Ascending aorta (tissue), 2 donors: ENCODE measurements at regions not wholly inside any gene's neighbourhood (a gene's known extent, or its start where the extent isn't known, plus 50 kb on each side); places are given as distances from the start of the nearest gene placed in this dataset.
"Not testable (repeated sequence)": the region's sequence is repeated elsewhere in the genome, so short reads cannot be mapped to it uniquely, and the experiment has no call there.

ENCODE experiments used
- DNase-seq, 2 donors: peaks; one replicate each; pipeline ENCODE4 v3.0.0-alpha.2; 2019; ENCODE audit warnings: low spot score in 2 of 2
- H3K27ac ChIP-seq, 2 donors: fragments of 200-600 bp; sonication (generic); one replicate each; pipeline ENCODE4 v1.5.1; 2016 to 2017; ENCODE audit warnings: mild to moderate bottlenecking in 1 of 2
- H3K27me3 ChIP-seq: fragments of 200-600 bp; sonication (generic); one replicate; pipeline ENCODE4 v1.5.1; 2017
- H3K36me3 ChIP-seq, 2 donors: fragments of 200-600 bp; sonication (generic); one replicate each; pipeline ENCODE4 v1.5.1; 2016
- H3K4me1 ChIP-seq, 2 donors: fragments of 200-600 bp; sonication (generic); one replicate each; pipeline ENCODE4 v1.5.1; 2016 to 2017; ENCODE audit warnings: mild to moderate bottlenecking in 1 of 2
- H3K4me3 ChIP-seq, 2 donors: fragments of 200-600 bp; sonication (generic); one replicate each; pipeline ENCODE4 v1.5.1; 2016 to 2017; ENCODE audit warnings: mild to moderate bottlenecking in 1 of 2
- H3K9me3 ChIP-seq, 2 donors: fragments of 200-600 bp; sonication (generic); one replicate each; pipeline ENCODE4 v1.5.1; 2016
- CTCF ChIP-seq, 3 experiments: fragments of 200-600 bp in 2 of 3; fragments of 450-650 bp in 1 of 3; sonication (generic) in 2 of 3; IDR thresholded peaks; one replicate each; pipeline ENCODE4 v1.5.1; 2016 to 2019; ENCODE audit warnings: antibody characterized with exemption in 3 of 3, mild to moderate bottlenecking in 1 of 3, moderate library complexity in 1 of 3
- intact Hi-C: fragments of 100-400 bp; cut with DNase I; formaldehyde crosslinking; loops from one replicate; pipeline ENCODE4 v1.15.1; 2023

- no peak for TF ChIP-seq CTCF (IDR thresholded peaks at IDR 0.05)
- Histone ChIP-seq H3K27ac (peak overlapping the region; percentile 66 to 80), H3K36me3 (no peaks in the 10 kb centered on the region), H3K27me3 (no peaks in the 10 kb centered on the region), H3K9me3 (no peaks in the 10 kb centered on the region), H3K4me1 (peaks cover 12 to 25% of the 10 kb centered on the region in 2 donors), H3K4me3 (peak overlapping the region in 1 of 2 donors; percentile 38)
- intact Hi-C loops = no loop called here
- no peak for DNase-seq
These were observed 97.1 kb upstream of the NAV2 start for GRCh38 chr11:19615341-19616183.

- peak overlapping the region in 1 of 2 donors; percentile 80 for H3K27ac ChIP-seq
- peaks cover 12 to 25% of the 10 kb centered on the region in 2 donors for H3K4me1 ChIP-seq
- no peak for TF ChIP-seq CTCF (IDR thresholded peaks at IDR 0.05)
- H3K36me3 ChIP-seq = no peaks in the 10 kb centered on the region
- no peaks in the 10 kb centered on the region for H3K9me3 ChIP-seq
- intact Hi-C loops = no loop called here
- DNase-seq = no peak
- no peak overlapping the region for H3K4me3 ChIP-seq
- H3K27me3 ChIP-seq = no peaks in the 10 kb centered on the region
These were observed 98.2 kb upstream of the NAV2 start for GRCh38 chr11:19614370-19614940.

GRCh38 chr11:19612025-19612424 is 100.6 kb upstream of the NAV2 start:
- DNase-seq, H3K4me3 ChIP-seq, H3K9me3 ChIP-seq, H3K36me3 ChIP-seq, H3K27ac ChIP-seq, H3K27me3 ChIP-seq, intact Hi-C loops: not testable (repeated sequence)
- peaks cover 12 to 23% of the 10 kb centered on the region in 2 donors for H3K4me1 ChIP-seq

- H3K27me3 ChIP-seq = no peaks in the 10 kb centered on the region
- no peak for DNase-seq
- no peak for TF ChIP-seq CTCF (IDR thresholded peaks at IDR 0.05)
- H3K27ac ChIP-seq = no peak overlapping the region
- intact Hi-C loops = no loop called here
- H3K4me1 ChIP-seq = peaks cover 11 to 22% of the 10 kb centered on the region in 2 donors
- no peaks in the 10 kb centered on the region for H3K36me3 ChIP-seq
- no peaks in the 10 kb centered on the region for H3K9me3 ChIP-seq
- H3K4me3 ChIP-seq = no peak overlapping the region
These were observed 104.8 kb upstream of the NAV2 start for GRCh38 chr11:19607656-19608360.

GRCh38 chr11:19606856-19607655 is 105.6 kb upstream of the NAV2 start:
- peak overlapping the region; percentile 19 to 33 for H3K27ac ChIP-seq
- H3K4me3 ChIP-seq = no peak overlapping the region
- no peaks in the 10 kb centered on the region for H3K27me3 ChIP-seq
- H3K9me3 ChIP-seq = no peaks in the 10 kb centered on the region
- no peak for TF ChIP-seq CTCF (IDR thresholded peaks at IDR 0.05)
- intact Hi-C loops = no loop called here
- no peak for DNase-seq
- no peaks in the 10 kb centered on the region for H3K36me3 ChIP-seq
- H3K4me1 ChIP-seq = peaks cover 11 to 28% of the 10 kb centered on the region in 2 donors
